ENCODE measurements at regions not wholly inside any gene's neighbourhood (a gene's known extent, or its start where the extent isn't known, plus 50 kb on each side); places are given as distances from the start of the nearest gene placed in this dataset.

DNA sequence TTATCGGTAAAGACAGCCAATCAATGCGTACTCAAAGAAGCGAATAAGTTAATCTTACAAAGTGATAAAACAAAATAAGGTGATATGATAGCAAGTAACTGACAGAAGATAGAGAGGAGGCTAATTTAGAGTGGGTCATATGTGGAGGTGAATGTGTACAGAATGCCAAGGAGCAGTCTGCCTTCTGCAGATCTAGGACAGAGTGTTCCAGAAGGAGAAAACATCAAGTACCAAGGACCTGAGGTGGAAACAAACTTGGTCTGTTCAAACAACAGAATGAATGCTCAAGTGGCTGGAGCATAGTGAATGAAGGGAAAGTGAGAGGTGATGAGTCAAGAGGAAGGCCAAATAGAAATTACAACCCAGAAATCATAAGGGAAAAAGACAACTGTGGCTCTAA, 170.3 kb upstream of the BMP4 start:
- TF ChIP-seq EZH2 (IDR thresholded peaks at IDR 0.05) (no peak), POLR2AphosphoS5 (IDR thresholded peaks at IDR 0.05; ENCODE audit: borderline replicate concordance, low read depth, low read length) (no peak), FOXP2 (optimal IDR thresholded peaks at IDR 0.05; ENCODE audit: control extremely low read depth, extremely low read length, insufficient read depth) (no peak)
